Endothelial cell of hepatic sinusoid (primary cell): ENCODE measurements at regions not wholly inside any gene's neighbourhood (a gene's known extent, or its start where the extent isn't known, plus 50 kb on each side); places are given as distances from the start of the nearest gene placed in this dataset.

Experiments used
- in situ Hi-C: cut with HindIII; loops from 2 replicates; pipeline ENCODE4 v1.10.0; 2017; ENCODE audit warnings: low sequenced_read_pairs

GRCh38 chr1:17903386-17903785 is 148.3 kb downstream of the ACTL8 start:
- in situ Hi-C loops, result no loop called here

GRCh38 chr1:17904290-17904689 is 149.2 kb downstream of the ACTL8 start:
- in situ Hi-C loops, result no loop called here

- in situ Hi-C loops, result no loop called here
Observed at GRCh38 chr1:17907999-17908398, 152.9 kb downstream of the ACTL8 start.

GRCh38 chr1:17908945-17909344 is 153.8 kb downstream of the ACTL8 start:
- in situ Hi-C loops, result no loop called here

- in situ Hi-C loops, result no loop called here
Observed at GRCh38 chr1:17909634-17910033, 154.5 kb downstream of the ACTL8 start.

- in situ Hi-C loops, result no loop called here
Observed at GRCh38 chr1:17911791-17912190, 156.7 kb downstream of the ACTL8 start.

GRCh38 chr1:17912491-17912890 is 157.4 kb downstream of the ACTL8 start:
- in situ Hi-C loops, result no loop called here

- in situ Hi-C loops, result no loop called here
Observed at GRCh38 chr1:17913326-17914115, 158.4 kb downstream of the ACTL8 start.

GRCh38 chr1:17914131-17914530 is 159.0 kb downstream of the ACTL8 start:
- in situ Hi-C loops, result no loop called here

GRCh38 chr1:17914987-17915386 is 159.9 kb downstream of the ACTL8 start:
- in situ Hi-C loops, result no loop called here

- in situ Hi-C loops, result no loop called here
Observed at GRCh38 chr1:17915511-17916197, 160.5 kb downstream of the ACTL8 start.

- in situ Hi-C loops, result no loop called here
Observed at GRCh38 chr1:17916702-17917101, 161.6 kb downstream of the ACTL8 start.

GRCh38 chr1:17919525-17920439 is 164.6 kb downstream of the ACTL8 start:
- in situ Hi-C loops, result no loop called here

GRCh38 chr1:17920881-17921640 is 165.9 kb downstream of the ACTL8 start:
- in situ Hi-C loops, result no loop called here

GRCh38 chr1:17922833-17923232 is 167.7 kb downstream of the ACTL8 start:
- in situ Hi-C loops, result no loop called here

- in situ Hi-C loops, result no loop called here
Observed at GRCh38 chr1:17923666-17924065, 168.5 kb downstream of the ACTL8 start.

GRCh38 chr1:17924578-17924977 is 169.4 kb downstream of the ACTL8 start:
- in situ Hi-C loops, result no loop called here

GRCh38 chr1:17925290-17926237 is 170.4 kb downstream of the ACTL8 start:
- in situ Hi-C loops, result no loop called here

- in situ Hi-C loops, result no loop called here
Observed at GRCh38 chr1:17926906-17927305, 171.8 kb downstream of the ACTL8 start.

GRCh38 chr1:17927952-17928351 is 172.8 kb downstream of the ACTL8 start:
- in situ Hi-C loops, result no loop called here
